Breast epithelium (tissue), 3 donors: ENCODE measurements at regions not wholly inside any gene's neighbourhood (a gene's known extent, or its start where the extent isn't known, plus 50 kb on each side); places are given as distances from the start of the nearest gene placed in this dataset.

Source experiments
- CTCF ChIP-seq, 3 donors: fragments of 450-650 bp; IDR thresholded peaks; one replicate each; pipeline ENCODE4 v1.5.1; 2016 to 2017; ENCODE audit warnings: antibody characterized with exemption in 3 of 3, mild to moderate bottlenecking in 3 of 3, moderate library complexity in 3 of 3
- POLR2A ChIP-seq: fragments of 450-650 bp; IDR thresholded peaks from one replicate; pipeline ENCODE4 v1.6.1; 2016; ENCODE audit warnings: antibody characterized with exemption, mild to moderate bottlenecking, moderate library complexity

GRCh38 chr6:104414723-104415122 lies 445.0 kb downstream of the HACE1 start:
- no peak for TF ChIP-seq POLR2A
- TF ChIP-seq CTCF (IDR thresholded peaks at IDR 0.05) = no peak
